Muscle layer of colon (tissue), 2 donors: ENCODE measurements at regions not wholly inside any gene's neighbourhood (a gene's known extent, or its start where the extent isn't known, plus 50 kb on each side); places are given as distances from the start of the nearest gene placed in this dataset.

Source experiments
- H3K27ac ChIP-seq: one replicate; pipeline ENCODE4 v1.7.0; 2013; ENCODE audit warnings: low read depth, mild to moderate bottlenecking, low read length, moderate library complexity
- H3K27me3 ChIP-seq, 2 donors: one replicate each; pipeline ENCODE4 v1.7.0; 2013; ENCODE audit warnings: low read length in 2 of 2, mild to moderate bottlenecking in 2 of 2; ENCODE audit not compliant: insufficient read depth in 2 of 2, control insufficient read depth in 1 of 2
- H3K36me3 ChIP-seq: one replicate; pipeline ENCODE4 v1.7.0; 2013; ENCODE audit warnings: mild to moderate bottlenecking, low read length; ENCODE audit not compliant: insufficient read depth
- H3K4me1 ChIP-seq: one replicate; pipeline ENCODE4 v1.7.0; 2013; ENCODE audit warnings: mild to moderate bottlenecking, low read length; ENCODE audit not compliant: insufficient read depth
- H3K4me3 ChIP-seq, 2 donors: one replicate each; pipeline ENCODE4 v1.7.0; 2013; ENCODE audit warnings: low read length in 2 of 2, low read depth in 1 of 2, mild to moderate bottlenecking in 1 of 2, moderate library complexity in 1 of 2
- H3K9ac ChIP-seq: one replicate; pipeline ENCODE4 v1.7.0; 2013; ENCODE audit warnings: low read length
- H3K9me3 ChIP-seq: one replicate; pipeline ENCODE4 v1.7.0; 2013; ENCODE audit warnings: mild to moderate bottlenecking, low read length
- donor health status: abdominal sarcoma.
- donor health status: Adenocarcinoma of cecum.

DNA sequence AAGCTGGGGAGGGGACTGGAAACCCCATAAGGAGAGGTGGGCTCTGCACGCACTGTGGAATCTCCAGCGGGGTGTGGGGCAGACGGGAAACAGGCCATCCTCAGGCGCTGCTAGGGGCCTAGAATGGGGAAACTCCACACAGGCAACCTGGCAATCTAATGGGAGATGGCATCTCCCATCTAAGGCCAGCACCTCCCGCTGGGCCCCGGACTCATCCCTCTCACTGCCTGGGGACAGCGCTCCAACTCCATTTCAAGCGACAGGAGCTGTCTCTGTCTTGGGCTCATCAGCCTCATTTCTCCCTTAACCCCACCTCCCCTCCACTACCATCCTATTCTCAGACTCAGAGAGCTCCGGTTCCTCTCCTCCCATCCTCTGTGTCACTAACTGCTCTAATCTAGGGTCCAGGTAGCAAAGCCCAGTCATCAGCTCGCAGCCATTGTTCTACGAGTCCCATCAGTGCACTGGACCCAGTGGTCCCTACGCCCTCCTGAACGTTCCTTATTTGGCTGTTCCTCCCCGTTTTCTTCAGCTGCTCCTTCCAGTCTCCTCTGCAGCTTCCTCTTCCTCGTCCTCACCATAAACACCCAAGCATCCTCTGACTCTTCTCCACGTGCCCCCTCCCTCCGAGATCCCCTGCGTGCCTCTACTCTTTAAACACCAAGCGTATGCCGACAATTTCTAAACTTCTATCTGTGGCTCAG is 93.4 kb upstream of the CASZ1 start:
- Histone ChIP-seq H3K4me1 (no peaks in the 10 kb centered on the region), H3K27me3 (peaks cover 20 to 32% of the 10 kb centered on the region in 2 donors), H3K36me3 (no peaks in the 10 kb centered on the region), H3K9me3 (no peaks in the 10 kb centered on the region), H3K4me3 (no peak overlapping the region), H3K27ac (no peak overlapping the region), H3K9ac (no peak overlapping the region)

DNA sequence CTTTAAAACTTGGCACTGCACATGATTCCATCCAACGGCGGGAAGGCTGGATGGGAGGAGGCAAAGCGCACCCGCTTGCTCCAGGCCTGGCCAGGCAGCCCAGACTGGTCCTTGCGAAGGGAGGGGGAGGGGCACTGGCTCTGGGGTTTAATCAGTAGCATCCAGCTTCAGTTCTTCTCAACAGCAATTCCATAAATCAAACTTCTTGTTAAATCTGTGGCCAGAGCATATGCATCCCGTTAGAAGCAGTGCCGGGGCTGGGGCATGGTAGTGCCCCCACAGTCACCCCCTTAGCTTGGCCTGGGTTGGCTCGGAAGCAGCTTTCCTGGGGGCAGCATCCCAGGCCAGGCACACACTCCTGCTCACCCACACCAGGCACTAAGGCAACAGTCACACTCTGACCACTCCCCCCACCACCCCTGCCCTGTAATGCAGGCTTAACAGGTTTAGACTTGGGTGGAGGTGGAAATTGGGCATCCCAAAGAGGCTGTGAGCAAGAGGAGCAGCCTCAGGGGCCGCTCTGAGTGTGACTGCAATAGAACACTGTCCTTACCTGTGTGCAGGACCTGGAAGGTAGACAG is 94.1 kb upstream of the CASZ1 start:
- Histone ChIP-seq H3K4me1 (no peaks in the 10 kb centered on the region), H3K27ac (no peak overlapping the region), H3K9ac (no peak overlapping the region), H3K36me3 (no peaks in the 10 kb centered on the region), H3K4me3 (no peak overlapping the region), H3K27me3 (peaks cover 20 to 32% of the 10 kb centered on the region in 2 donors), H3K9me3 (no peaks in the 10 kb centered on the region)

DNA sequence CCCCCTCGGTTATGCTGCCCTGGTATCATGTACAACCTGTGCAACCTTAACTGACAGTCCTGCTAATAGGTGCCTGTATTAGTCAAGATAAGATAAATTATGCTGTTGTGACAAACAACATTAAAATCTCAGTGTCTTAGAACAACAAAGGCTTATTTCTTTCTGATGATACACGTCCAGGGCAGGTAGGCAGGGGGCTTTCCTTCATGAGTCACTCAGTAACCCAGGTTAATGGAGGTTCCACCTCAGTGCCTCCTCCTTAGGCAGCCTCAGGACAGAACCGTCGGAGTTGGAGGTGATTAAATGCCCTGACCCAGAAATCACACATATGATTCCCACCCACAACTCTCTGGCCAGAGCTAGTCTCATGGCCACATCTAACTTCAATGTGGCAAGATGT is 94.6 kb upstream of the CASZ1 start:
- peaks cover 20 to 32% of the 10 kb centered on the region in 2 donors for H3K27me3 ChIP-seq

DNA sequence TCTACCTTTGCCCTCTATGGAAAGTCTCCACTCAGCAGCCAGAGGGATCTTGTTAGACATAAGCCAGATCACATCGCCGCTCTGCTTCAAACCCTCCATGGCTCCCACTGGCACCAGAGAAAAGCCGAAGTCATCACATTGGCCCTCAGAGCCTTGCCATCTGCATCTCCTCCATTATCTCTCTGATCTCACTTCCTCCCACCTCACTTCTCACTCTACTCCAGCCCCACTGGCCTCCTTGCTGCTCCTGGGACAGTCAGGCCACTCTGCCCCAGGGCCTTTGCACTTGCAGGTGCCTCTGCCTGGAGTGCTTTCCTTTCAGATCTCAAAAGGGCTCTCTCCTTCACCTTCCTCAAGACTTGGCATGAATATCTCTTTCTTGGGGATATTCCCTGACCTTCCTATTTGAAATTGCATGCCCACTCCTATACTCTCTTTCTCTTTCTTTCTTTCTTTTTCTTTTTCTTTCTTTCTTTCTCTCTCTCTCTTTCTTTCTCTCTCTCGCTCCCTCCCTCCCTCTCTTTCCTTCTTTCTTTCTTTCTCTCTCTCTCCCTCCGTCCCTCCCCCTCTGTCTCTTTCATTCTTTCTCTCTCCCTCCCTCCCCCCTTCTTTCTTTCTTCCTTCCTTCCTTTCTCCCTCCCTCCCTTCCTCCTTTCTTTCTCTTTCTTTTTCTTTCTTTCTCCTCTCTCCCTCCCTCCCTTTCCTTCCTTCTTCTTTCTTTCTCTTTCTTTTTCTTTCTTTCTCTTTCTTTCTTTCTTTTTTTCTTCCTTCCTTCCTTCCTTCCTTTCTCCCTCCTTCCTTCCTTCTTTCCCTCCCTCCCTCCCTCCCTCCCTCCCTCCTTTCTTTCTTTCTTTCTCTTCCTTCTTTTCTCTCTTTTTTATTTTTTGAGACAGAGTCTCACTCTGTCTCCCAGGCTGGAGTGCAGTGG is 96.0 kb upstream of the CASZ1 start:
- no peaks in the 10 kb centered on the region for H3K9me3 ChIP-seq
- H3K4me3 ChIP-seq, result no peak overlapping the region
- peaks cover 20 to 32% of the 10 kb centered on the region in 2 donors for H3K27me3 ChIP-seq

More for the DNA sequence above, 94.6 kb upstream of the CASZ1 start:
- Histone ChIP-seq H3K9ac (no peak overlapping the region), H3K27ac (no peak overlapping the region), H3K4me1 (no peaks in the 10 kb centered on the region), H3K9me3 (no peaks in the 10 kb centered on the region), H3K36me3 (no peaks in the 10 kb centered on the region), H3K4me3 (no peak overlapping the region)

DNA sequence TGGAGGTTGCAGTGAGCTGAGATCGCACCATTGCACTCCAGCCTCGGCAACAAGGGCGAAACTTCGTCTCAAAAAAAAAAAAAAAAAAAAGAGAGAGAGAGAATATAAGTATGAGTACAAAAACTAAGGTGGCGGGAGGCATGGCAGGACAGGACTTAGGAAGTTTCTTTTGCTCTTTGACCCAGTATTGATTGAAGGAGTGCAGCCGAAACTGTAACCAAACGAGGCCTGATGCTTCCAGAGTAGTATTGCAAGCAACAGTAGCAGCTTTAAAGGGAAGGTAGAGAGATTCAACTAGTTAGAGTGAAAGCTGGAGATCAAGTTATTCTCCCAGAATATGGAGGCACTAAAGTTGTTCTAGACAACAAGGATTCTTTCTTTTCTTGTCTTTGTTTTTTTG is 99.2 kb upstream of the CASZ1 start:
- H3K4me1 ChIP-seq, result no peaks in the 10 kb centered on the region
- H3K27me3 ChIP-seq, result peaks cover 3 to 30% of the 10 kb centered on the region in 2 donors
- no peak overlapping the region for H3K4me3 ChIP-seq
- H3K9me3 ChIP-seq, result no peaks in the 10 kb centered on the region
- H3K9ac ChIP-seq, result no peak overlapping the region
- H3K27ac ChIP-seq, result no peak overlapping the region
- H3K36me3 ChIP-seq, result no peaks in the 10 kb centered on the region

More for the DNA sequence above, 96.0 kb upstream of the CASZ1 start:
- H3K4me1 ChIP-seq, result no peaks in the 10 kb centered on the region
- no peaks in the 10 kb centered on the region for H3K36me3 ChIP-seq
- no peak overlapping the region for H3K9ac ChIP-seq
- H3K27ac ChIP-seq, result no peak overlapping the region

DNA sequence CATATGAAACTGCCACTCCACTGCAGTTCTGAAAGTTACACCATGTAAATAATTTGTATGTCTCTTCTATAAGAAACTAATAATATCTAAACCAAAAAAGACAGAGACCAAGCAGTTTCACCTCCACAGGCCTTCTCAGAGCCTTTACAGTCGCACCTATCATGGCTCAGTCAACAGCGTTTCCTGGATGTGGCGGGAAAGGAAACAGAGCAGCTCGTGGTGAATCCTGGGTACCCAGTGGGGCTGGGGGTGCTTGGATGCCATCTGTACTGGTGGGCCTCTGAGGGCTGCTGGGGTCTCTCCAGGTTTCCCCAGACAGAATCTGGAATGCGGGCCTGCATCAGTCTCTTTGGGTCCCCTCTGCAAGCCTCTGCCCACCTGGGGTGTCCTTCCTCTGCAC is 100.2 kb upstream of the CASZ1 start:
- no peak overlapping the region for H3K4me3 ChIP-seq
- peaks cover 0 to 26% of the 10 kb centered on the region in 2 donors for H3K27me3 ChIP-seq
- no peaks in the 10 kb centered on the region for H3K4me1 ChIP-seq
- H3K27ac ChIP-seq, result no peak overlapping the region
- H3K36me3 ChIP-seq, result no peaks in the 10 kb centered on the region
- H3K9me3 ChIP-seq, result no peaks in the 10 kb centered on the region
- H3K9ac ChIP-seq, result no peak overlapping the region

DNA sequence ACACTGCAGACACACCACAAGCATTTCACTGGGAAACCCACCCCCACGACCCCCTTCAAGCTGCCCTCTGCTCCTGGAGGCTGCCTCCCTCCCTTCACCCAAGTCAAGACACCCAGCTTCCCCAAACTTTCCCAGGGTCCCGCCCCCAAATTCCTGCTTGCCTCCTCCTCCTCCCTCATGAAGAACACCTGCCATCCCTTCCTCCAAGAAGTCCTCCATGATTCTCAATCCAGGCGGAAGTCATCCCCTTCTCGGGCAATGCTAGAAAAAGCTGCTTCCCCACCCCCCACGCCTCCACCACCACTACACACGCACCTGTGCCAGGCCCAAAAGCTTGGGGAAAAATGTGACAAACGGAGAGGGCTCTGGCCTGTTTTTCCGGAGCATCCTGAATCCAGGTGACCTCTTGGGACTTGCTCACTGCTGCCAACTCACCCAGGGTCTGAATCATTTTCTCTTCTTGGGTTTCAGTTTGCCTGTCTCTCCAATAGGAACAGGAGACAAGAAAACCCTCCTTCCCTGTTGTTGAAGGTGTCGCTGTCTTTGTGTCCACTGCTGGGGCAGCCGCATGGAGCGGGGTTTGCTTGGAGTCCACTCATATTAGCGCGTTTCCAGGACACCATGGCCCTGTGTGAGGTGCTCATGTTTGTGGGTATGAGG is 101.0 kb upstream of the CASZ1 start:
- Histone ChIP-seq H3K9ac (no peak overlapping the region), H3K27me3 (peaks cover 0 to 22% of the 10 kb centered on the region in 2 donors), H3K36me3 (no peaks in the 10 kb centered on the region), H3K9me3 (no peaks in the 10 kb centered on the region), H3K4me1 (no peaks in the 10 kb centered on the region), H3K4me3 (no peak overlapping the region), H3K27ac (no peak overlapping the region)

DNA sequence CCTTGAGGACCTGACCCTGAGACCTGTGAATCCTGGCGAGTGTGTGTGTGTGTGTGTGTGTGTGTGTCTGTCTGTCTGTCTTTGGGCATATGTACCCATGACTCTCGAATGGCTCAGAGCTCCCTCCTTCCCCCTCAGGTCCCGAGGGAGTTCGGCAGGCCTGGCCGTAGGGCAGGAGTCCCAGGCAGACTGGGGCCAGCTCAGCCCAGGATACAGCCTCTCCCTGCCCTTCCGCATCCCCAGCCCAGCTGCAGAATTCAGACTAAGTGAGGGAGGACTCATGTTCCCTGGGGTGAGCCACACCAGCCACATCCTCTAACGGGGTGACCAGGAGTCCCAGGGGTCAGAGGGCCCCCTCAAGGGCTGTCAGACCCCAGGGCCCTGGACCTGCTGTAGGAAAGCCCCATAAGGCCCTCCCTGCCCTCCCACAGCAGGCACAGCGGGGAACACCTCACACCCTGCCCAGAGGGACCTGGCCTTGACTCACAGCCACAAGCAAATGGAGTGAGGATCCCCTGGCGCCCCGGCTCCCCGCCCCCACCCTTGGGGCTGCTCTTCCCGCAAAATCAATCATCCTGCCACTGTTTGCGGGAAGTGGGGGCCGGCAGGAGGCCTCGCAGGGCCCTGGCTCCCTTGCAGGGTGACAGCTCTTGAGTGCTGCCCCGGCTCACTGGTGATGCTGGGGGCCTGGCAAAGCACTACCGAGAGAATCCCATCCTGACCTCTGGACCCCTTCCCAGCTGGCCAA is 101.7 kb upstream of the CASZ1 start:
- no peak overlapping the region for H3K27ac ChIP-seq
- no peaks in the 10 kb centered on the region for H3K4me1 ChIP-seq
- no peak overlapping the region for H3K4me3 ChIP-seq
- H3K9me3 ChIP-seq, result no peaks in the 10 kb centered on the region
- peaks cover 0 to 22% of the 10 kb centered on the region in 2 donors for H3K27me3 ChIP-seq
- no peaks in the 10 kb centered on the region for H3K36me3 ChIP-seq
- no peak overlapping the region for H3K9ac ChIP-seq

DNA sequence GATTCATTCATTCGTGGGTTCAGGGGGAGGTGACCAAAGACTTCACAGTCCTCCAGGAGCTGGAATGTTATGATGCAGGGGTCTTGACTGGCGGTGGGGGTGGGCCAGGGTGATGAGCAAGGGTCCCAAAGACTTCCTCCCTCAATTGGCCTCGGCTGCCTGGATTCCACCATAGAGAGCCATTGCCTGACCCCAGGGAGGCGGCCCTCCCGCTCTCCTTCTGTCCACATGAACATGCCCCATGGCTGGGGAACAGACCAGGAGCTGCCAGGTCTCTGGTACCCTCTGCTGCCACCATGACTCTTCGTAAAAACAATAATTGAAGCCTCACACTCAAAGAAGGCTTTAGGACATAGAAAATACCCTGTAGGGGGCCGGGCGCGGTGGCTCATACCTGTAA is 102.5 kb upstream of the CASZ1 start:
- peaks cover 0 to 22% of the 10 kb centered on the region in 2 donors for H3K27me3 ChIP-seq

DNA sequence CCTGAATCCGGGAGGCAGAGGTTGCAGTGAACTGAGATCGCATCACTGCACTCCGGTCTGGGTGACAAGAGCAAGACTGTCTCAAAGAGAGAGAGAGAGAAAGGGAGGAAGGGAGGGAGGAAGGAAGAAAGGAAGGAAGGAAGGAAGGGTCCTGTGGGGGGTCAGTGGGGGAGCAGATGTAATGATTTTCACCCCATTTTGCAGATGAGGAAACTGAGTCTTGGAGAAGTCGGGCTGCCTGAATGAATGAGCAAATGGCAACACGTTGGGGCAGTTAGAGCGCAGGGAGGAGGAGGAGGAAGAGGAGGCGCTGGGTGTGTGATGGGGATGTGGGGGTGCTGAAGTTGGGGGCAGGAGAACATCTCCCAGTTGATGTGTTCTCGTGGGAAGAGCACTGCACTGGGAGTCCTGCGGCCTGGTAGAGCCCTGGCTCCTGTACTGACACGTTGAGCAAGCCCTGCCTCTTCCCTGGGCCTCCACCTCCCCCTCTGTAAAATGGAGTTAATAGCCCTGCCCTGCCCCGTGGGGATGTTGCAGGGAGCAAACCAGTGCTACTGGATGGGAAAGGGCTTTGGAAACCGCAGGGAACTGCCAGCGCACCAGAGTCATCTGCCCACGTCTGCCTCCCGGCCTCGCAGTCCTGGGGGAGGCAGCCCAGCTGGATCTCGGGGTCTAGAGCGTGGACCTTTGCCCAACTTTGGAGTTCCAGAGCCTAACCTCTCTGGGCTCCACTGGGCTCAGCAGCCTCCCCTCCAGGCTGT is 103.2 kb upstream of the CASZ1 start:
- Histone ChIP-seq H3K36me3 (no peaks in the 10 kb centered on the region), H3K4me1 (no peaks in the 10 kb centered on the region), H3K27ac (no peak overlapping the region), H3K9me3 (no peaks in the 10 kb centered on the region), H3K9ac (no peak overlapping the region), H3K27me3 (peaks cover 0 to 24% of the 10 kb centered on the region in 2 donors), H3K4me3 (no peak overlapping the region)

More for the DNA sequence above, 102.5 kb upstream of the CASZ1 start:
- no peaks in the 10 kb centered on the region for H3K9me3 ChIP-seq
- no peak overlapping the region for H3K27ac ChIP-seq
- H3K4me3 ChIP-seq, result no peak overlapping the region
- no peaks in the 10 kb centered on the region for H3K4me1 ChIP-seq
- H3K36me3 ChIP-seq, result no peaks in the 10 kb centered on the region
- H3K9ac ChIP-seq, result no peak overlapping the region
